ENCODE measurements at regions not wholly inside any gene's neighbourhood (a gene's known extent, or its start where the extent isn't known, plus 50 kb on each side); places are given as distances from the start of the nearest gene placed in this dataset.

GRCh38 chrX:8036914-8037313 lies 109.7 kb upstream of the PNPLA4 start:
- no peak for TF ChIP-seq CTCF (conservative IDR thresholded peaks at IDR 0.05)
- TF ChIP-seq EZH2 (IDR thresholded peaks at IDR 0.05; ENCODE audit: low read depth), result no peak
